ENCODE measurements at regions not wholly inside any gene's neighbourhood (a gene's known extent, or its start where the extent isn't known, plus 50 kb on each side); places are given as distances from the start of the nearest gene placed in this dataset.

- TF ChIP-seq, protein P1, sequence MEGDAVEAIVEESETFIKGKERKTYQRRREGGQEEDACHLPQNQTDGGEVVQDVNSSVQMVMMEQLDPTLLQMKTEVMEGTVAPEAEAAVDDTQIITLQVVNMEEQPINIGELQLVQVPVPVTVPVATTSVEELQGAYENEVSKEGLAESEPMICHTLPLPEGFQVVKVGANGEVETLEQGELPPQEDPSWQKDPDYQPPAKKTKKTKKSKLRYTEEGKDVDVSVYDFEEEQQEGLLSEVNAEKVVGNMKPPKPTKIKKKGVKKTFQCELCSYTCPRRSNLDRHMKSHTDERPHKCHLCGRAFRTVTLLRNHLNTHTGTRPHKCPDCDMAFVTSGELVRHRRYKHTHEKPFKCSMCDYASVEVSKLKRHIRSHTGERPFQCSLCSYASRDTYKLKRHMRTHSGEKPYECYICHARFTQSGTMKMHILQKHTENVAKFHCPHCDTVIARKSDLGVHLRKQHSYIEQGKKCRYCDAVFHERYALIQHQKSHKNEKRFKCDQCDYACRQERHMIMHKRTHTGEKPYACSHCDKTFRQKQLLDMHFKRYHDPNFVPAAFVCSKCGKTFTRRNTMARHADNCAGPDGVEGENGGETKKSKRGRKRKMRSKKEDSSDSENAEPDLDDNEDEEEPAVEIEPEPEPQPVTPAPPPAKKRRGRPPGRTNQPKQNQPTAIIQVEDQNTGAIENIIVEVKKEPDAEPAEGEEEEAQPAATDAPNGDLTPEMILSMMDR (IDR thresholded peaks at IDR 0.05 in 8 of 11, conservative IDR thresholded peaks at IDR 0.05 in 3 of 11) = no peak
- TF ChIP-seq POLR2A (IDR thresholded peaks at IDR 0.05) = no peak
Observed at GRCh38 chr17:11049539-11049938, 191.5 kb upstream of the SHISA6 start.

Data from spleen (tissue), 7 donors.